ENCODE measurements at regions not wholly inside any gene's neighbourhood (a gene's known extent, or its start where the extent isn't known, plus 50 kb on each side); places are given as distances from the start of the nearest gene placed in this dataset.

- no peak for DNase-seq (ENCODE audit: low spot score)
Measured at GRCh38 chr9:115615821-115616665, 498.1 kb upstream of the TNC start.

DNA sequence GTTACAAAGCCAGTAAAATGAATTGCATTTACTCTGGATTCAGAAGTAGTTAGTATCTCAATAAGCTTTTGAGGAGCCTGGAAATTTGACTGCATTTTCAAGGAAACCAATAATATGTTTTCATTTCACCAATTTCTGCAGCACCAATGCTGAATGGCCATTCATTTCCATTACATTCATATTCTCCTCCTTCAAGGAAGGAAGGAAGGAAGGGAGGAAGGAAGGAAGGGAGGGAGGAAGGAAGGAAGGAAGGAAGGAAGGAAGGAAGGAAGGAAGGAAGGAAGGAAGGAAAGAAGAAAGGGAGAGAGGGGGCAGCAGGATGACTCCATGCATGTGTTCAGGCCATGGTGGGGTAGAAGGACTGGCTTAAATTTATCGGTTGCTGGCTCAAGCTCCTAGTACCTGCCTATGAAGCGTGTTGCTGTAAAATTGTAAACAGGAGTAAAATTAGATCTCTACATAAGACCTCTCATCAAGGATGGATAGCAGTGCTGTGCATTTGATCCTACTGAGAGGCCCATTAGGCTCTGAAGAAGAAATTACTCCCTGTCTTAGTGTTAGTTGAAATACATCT is 498.8 kb upstream of the TNC start:
- no peak for DNase-seq (ENCODE audit: low spot score)

DNA sequence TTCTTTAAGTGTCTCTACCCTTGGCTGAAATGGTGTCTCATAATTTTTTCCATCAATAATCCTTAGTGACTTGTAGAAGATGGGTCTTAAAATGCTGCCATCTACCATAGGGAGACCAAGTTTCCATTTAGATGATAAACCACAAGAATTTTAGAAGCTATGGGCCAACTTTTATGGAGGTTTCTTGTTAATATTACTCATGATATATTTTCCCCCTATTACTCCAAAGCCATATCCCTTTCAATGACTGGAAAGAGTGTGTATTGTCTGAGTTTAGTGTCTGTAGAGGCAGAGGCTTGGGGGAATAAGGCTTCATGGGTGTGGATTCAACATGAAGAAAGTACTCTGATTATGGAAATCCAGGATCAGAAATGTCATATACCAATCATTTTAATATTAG is 507.3 kb upstream of the TNC start:
- no peak for DNase-seq (ENCODE audit: low spot score)

GRCh38 chr9:115625954-115626353 is 508.0 kb upstream of the TNC start:
- DNase-seq (ENCODE audit: low spot score), result no peak

- no peak for DNase-seq (ENCODE audit: low spot score)
Measured at GRCh38 chr9:115627511-115627910, 509.6 kb upstream of the TNC start.

- no peak for DNase-seq (ENCODE audit: low spot score)
Measured at GRCh38 chr9:115628426-115628825, 510.5 kb upstream of the TNC start.

DNA sequence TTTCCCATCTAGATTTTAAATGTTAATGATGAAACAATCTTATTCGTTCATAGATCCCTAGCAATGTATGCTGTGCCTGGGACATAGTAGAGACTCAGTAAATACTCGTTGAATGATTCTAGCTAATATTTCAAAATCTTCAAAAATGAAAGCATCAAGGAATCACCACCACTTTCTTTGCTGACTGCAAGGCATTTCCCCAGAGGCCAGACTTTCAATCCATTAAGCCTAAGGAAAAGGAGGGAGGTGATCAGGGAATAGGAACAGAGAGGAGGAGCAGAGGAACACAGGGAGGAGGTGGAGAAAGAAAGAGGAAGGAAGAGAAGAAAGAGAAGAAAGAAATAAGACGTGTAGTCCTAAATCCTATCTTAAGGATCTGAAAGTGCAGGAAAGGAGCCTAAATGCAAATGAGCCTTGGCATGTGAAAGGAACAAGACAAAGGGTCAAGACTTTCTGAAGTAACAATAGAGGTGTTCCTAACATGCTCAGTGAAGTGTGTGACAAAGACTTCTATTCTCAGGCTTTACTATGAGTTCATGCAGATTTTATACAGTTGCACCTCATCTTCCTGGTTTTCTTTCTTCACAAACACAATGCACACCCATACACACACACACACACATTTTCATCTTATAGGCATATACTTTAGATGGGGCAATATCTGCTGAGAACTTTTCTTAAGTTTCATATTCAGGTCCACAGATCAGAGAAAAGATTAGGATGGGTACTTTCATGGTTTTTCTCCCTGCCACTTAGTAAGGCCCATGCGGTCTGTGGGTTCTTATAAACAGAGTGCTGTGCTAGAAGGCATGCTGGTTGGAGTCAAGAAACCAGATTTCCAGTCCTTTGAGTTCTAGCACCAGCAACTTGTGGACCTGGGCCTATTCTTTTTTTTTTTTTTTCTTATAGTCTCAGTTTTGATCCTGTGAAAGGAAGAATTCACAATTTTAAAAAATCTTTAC is 512.2 kb upstream of the TNC start:
- DNase-seq (ENCODE audit: low spot score), result peak; percentile 21

DNA sequence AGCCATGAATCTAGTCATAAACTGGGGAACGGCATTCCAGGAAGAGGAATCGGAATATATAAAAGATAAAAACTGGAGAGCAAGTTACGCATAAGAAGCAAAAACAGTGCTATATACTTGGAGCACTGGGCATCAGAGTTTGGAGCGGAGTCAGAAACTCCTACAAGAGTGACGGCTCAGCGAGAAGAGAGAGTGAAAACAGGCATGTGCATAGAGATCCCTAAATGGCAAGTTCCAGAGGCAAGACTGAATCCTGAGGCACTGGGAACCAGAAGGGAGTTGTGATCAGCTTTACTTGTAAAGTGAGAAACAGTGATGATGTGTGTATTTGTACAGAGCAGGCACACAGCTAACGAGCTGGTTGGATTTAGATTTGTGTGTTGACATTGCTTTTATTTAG is 514.4 kb upstream of the TNC start:
- no peak for DNase-seq (ENCODE audit: low spot score)

DNA sequence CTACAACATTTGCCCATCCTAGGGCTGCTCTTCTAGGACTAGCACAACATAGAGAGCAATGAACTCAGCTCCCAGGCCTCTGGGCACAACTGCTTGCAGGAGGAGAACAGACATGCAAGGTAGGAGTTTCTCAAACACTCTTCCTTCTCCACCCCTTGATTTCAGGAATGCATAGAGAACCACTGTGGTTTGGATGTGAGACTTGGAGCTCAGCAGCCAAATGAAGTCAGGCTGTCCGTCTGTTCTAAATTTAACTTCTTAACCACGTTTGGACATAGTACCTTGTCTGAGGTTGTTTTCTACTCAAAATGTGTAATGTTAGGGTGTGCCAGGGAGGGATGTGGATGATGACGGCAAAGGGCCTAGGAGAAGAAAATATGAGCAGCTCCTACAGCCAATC is 515.1 kb upstream of the TNC start:
- DNase-seq (ENCODE audit: low spot score), result no peak

- no peak for DNase-seq (ENCODE audit: low spot score)
Measured at GRCh38 chr9:115635680-115636383, 517.8 kb upstream of the PAPPA start.

DNA sequence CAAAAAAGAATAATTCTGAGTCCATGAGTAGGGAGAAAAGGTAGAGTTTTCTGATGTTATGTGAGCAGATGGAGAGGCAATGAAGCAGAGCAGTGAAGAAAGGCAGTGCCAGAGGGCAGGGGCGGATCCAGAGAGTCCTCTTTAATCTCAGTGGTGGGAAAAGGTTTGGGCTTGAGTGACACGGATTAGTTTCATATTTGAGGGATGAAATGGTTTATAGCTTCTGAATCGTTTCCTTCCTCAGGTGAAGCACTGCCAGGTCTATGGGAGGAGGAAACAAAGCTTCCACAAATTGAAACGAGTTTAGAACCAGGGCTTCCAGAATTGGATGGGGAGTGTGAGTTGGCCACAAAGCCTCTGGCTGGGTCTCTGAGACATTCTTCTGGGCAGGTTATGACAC is 517.0 kb upstream of the PAPPA start:
- DNase-seq (ENCODE audit: low spot score), result no peak

GRCh38 chr9:115637661-115638060 is 515.9 kb upstream of the PAPPA start:
- no peak for DNase-seq (ENCODE audit: low spot score)

GRCh38 chr9:115640887-115641286 is 512.7 kb upstream of the PAPPA start:
- DNase-seq (ENCODE audit: low spot score), result no peak

DNA sequence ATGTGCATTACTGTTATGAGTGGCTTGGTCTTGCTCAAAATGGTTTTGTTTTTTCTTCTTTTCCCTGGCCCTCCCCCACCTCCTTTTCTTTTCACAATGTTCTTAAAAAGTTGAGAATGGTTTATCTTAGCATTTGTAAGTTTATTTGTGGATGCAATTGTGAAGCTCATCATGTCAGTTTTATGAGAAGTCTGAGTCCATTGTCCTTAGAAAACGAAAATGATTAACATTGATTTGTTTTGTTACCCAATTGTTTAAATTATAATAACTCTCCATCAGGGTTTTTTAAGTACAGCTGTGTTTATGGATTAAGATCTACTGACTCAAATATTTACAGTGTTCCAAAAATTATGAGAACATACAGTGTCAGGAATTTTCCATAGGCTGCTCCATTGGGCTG is 511.3 kb upstream of the PAPPA start:
- no peak for DNase-seq (ENCODE audit: low spot score)

- no peak for DNase-seq (ENCODE audit: low spot score)
Measured at GRCh38 chr9:115643948-115644727, 509.5 kb upstream of the PAPPA start.

DNA sequence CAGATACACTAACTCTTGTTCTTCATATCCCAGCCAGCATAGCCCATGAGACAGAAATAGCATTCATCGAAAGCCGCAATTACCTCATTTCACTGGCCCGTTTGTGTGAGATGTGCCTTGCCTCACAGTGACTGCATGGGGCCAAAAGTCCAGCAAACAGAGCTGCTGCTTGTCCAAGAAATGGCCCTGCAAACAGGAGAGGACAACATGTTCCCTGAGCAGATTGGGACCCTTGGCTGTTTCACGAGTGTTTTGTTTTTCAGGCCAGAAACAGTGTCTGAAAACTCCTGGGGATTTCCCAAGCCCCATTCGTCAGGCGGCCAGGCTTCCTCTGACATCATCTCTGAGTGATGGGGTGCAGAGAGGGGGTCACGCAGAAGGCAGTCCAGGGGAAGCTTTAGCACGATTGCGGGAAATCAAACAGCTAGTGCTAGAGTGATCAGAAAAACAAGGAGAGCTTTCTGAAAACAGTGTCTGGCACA is 503.6 kb upstream of the PAPPA start:
- DNase-seq (ENCODE audit: low spot score), result no peak

DNA sequence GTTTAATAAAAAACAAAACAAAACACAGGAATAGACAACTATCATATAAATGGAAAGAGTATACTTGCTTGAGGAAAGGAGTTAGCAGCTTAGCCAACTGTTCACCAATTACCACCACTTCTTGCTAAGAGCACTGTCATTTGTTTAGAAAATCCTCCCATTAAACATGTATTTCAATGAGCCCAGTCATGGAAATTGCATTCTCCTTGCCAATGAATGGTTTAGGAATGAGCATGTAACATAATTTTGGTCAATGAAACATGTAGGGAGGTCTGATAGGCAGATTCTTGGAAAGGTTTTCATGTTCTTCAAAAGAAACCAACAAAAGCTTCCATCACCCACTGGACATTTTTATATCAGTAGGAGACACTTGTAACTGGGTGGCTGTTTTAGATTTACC is 502.8 kb upstream of the PAPPA start:
- no peak for DNase-seq (ENCODE audit: low spot score)

DNA sequence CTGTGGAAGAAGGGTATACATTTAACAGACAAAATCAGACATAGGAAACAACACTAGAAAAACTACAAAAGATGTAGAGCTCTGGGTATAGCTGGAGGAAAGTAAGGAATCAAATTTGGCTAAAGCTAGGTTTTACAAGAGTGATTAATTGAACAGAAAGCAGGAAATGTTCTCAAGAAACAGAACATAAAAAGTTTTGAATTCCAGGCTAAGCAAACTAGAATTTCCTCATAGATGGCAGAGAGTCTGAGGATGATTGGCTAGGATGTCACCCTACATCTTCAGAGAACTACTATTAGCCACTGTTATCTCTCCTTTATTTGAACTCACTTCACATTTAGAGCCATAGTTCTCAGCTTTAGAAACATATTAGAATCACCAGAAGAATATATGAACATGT is 502.1 kb upstream of the PAPPA start:
- no peak for DNase-seq (ENCODE audit: low spot score)

DNA sequence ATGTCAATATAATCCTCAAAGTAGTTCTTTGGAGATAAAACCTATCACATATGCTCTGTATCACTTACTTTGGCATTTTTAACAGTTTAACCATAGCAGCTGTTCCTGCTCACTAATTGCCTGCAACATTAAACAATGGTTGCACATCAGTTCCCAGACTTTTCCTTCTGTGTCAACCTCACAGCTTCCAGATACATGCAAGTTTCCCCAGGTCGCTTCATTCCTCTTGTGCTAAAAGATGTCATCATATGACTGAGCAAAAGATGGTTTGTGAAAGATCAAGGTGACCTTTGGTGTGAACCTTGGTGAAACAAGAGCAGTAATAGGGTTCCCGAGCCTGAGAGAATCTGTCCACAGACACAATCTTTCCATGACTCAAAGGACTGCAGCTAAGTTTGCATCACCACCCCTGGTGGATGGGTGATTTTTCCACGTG is 500.4 kb upstream of the PAPPA start:
- no peak for DNase-seq (ENCODE audit: low spot score)

DNA sequence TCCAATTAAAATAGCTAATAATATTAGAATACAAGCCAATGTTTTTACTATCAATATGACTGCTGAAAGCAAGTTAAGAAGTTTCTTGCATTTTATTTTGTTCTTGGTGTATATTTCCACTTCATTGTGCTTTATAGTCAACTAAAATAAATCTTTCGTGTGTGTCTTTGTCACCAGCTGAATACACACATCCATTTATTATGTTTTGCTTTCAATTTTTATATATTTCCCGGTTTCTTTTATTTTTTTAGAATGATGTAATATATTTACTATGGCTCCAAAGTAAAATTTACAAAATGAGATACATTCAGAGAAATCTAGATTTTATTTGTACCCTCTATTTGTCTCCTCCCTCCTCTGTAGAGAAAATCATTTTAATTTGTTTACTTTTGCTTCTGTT is 495.9 kb upstream of the PAPPA start:
- DNase-seq (ENCODE audit: low spot score), result no peak

- no peak for DNase-seq (ENCODE audit: low spot score)
Measured at GRCh38 chr9:115665519-115665918, 488.1 kb upstream of the PAPPA start.

Data from iPS-NIHi11 (cell line).